NT2/D1 (cell line): ENCODE measurements at regions not wholly inside any gene's neighbourhood (a gene's known extent, or its start where the extent isn't known, plus 50 kb on each side); places are given as distances from the start of the nearest gene placed in this dataset.

Experiments
- DNase-seq: peaks from one replicate; pipeline ENCODE4 v3.0.0-alpha.2; 2011; ENCODE audit warnings: low read depth, low spot score
- H3K27me3 ChIP-seq: 2 replicates; pipeline ENCODE4 v1.6.0; 2011; ENCODE audit warnings: mild to moderate bottlenecking; ENCODE audit not compliant: insufficient read length, insufficient read depth
- H3K36me3 ChIP-seq: 2 replicates; pipeline ENCODE4 v1.6.1; 2011; ENCODE audit warnings: mild to moderate bottlenecking, low read length, mixed read lengths; ENCODE audit not compliant: insufficient read depth, insufficient read length
- H3K4me1 ChIP-seq: 2 replicates; pipeline ENCODE4 v1.5.1; 2011; ENCODE audit not compliant: insufficient read depth, insufficient read length
- H3K4me3 ChIP-seq: 2 replicates; pipeline ENCODE4 v1.5.1; 2011; ENCODE audit warnings: low read depth; ENCODE audit not compliant: insufficient read length
- H3K9ac ChIP-seq: 2 replicates; pipeline ENCODE4 v1.6.0; 2011; ENCODE audit warnings: low read depth; ENCODE audit not compliant: insufficient read length
- H3K9me3 ChIP-seq: 2 replicates; pipeline ENCODE4 v1.5.1; 2011; ENCODE audit warnings: mild to moderate bottlenecking, low read length; ENCODE audit not compliant: insufficient read depth
- SUZ12 ChIP-seq: IDR thresholded peaks from 2 replicates; pipeline ENCODE4 v1.6.1; 2011; ENCODE audit not compliant: insufficient read length, insufficient read depth; ENCODE audit errors: extremely low read depth
- YY1 ChIP-seq: IDR thresholded peaks from 2 replicates; pipeline ENCODE4 v1.6.1; 2011; ENCODE audit not compliant: insufficient read length, insufficient read depth
- ZNF274 ChIP-seq: IDR thresholded peaks from 2 replicates; pipeline ENCODE4 v1.6.1; 2011; ENCODE audit warnings: mild to moderate bottlenecking, low read depth, low read length

DNA sequence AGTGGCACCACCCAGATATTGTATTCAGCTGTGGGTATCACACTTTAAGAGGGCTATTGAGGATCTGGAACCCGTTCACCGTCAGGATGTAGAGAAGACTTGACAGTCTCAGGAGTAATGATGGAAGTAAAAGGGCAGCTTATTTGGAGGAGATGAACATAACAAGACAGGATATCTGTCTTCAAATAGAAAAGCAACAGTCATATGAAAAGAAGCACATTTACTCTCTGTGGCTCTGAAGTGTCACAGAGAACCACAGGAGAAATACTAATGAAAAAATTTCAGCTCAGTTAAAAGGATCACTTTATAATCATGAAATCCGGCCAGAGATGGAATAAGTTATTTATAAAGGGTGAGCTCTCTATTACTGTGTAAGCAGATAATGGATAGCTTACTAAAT, 200.8 kb downstream of the FAM76B start:
- no peak overlapping the region for H3K9ac ChIP-seq
- no peaks in the 10 kb centered on the region for H3K27me3 ChIP-seq
- no peaks in the 10 kb centered on the region for H3K36me3 ChIP-seq
- H3K4me1 ChIP-seq = peaks cover 4% of the 10 kb centered on the region
- no peak for DNase-seq
- H3K9me3 ChIP-seq = no peaks in the 10 kb centered on the region
- no peak for TF ChIP-seq ZNF274
- no peak overlapping the region for H3K4me3 ChIP-seq

- Histone ChIP-seq H3K9ac (no peak overlapping the region), H3K4me1 (no peaks in the 10 kb centered on the region), H3K9me3 (no peaks in the 10 kb centered on the region), H3K4me3 (no peak overlapping the region), H3K27me3 (no peaks in the 10 kb centered on the region), H3K36me3 (no peaks in the 10 kb centered on the region)
- TF ChIP-seq SUZ12 (no peak), YY1 (no peak), ZNF274 (no peak)
- no peak for DNase-seq
These were observed 202.9 kb downstream of the FAM76B start for GRCh38 chr11:95586661-95587060.

GRCh38 chr11:95586155-95586554, 203.4 kb downstream of the FAM76B start:
- no peak for DNase-seq
- no peak for TF ChIP-seq ZNF274
- TF ChIP-seq YY1 = no peak
- no peak for TF ChIP-seq SUZ12
- H3K36me3 ChIP-seq = no peaks in the 10 kb centered on the region
- H3K4me3 ChIP-seq = no peak overlapping the region
- H3K27me3 ChIP-seq = no peaks in the 10 kb centered on the region
- H3K9me3 ChIP-seq = no peaks in the 10 kb centered on the region
- no peak overlapping the region for H3K9ac ChIP-seq
- no peaks in the 10 kb centered on the region for H3K4me1 ChIP-seq

- Histone ChIP-seq H3K4me1 (no peaks in the 10 kb centered on the region), H3K27me3 (no peaks in the 10 kb centered on the region), H3K9me3 (no peaks in the 10 kb centered on the region), H3K9ac (no peak overlapping the region), H3K4me3 (no peak overlapping the region), H3K36me3 (no peaks in the 10 kb centered on the region)
- TF ChIP-seq ZNF274 (no peak), SUZ12 (no peak), YY1 (no peak)
- no peak for DNase-seq
These were observed 203.9 kb downstream of the FAM76B start for GRCh38 chr11:95585752-95586077.

GRCh38 chr11:95585069-95585751, 204.4 kb downstream of the FAM76B start:
- DNase-seq = no peak
- no peaks in the 10 kb centered on the region for H3K27me3 ChIP-seq
- TF ChIP-seq SUZ12 = no peak
- TF ChIP-seq YY1 = no peak
- TF ChIP-seq ZNF274 = no peak

DNA sequence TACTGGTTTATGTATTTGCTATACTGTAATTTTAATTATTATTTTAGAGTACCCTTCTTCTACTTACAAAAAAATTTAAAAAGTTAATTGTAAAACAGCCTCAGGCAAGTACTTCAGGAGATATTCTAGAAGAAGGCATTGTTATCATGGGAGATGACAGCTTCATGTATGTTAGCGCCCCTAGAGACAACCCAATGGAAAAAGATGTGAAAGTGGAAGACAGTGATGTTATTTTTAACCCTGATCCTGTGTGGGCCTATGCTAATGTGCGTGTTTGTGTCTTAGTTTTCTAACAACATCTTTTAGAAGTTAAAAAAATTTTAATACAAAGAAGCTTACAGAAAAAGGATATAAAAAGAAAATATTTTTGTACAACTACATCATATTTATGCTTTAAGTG, 205.0 kb downstream of the FAM76B start:
- no peak overlapping the region for H3K4me3 ChIP-seq
- H3K36me3 ChIP-seq = no peaks in the 10 kb centered on the region
- no peaks in the 10 kb centered on the region for H3K27me3 ChIP-seq
- TF ChIP-seq YY1 = no peak
- no peak for TF ChIP-seq ZNF274
- TF ChIP-seq SUZ12 = no peak
- H3K4me1 ChIP-seq = no peaks in the 10 kb centered on the region
- H3K9ac ChIP-seq = no peak overlapping the region
- no peaks in the 10 kb centered on the region for H3K9me3 ChIP-seq
- no peak for DNase-seq

More at GRCh38 chr11:95585069-95585751, 204.4 kb downstream of the FAM76B start:
- Histone ChIP-seq H3K36me3 (no peaks in the 10 kb centered on the region), H3K4me3 (no peak overlapping the region), H3K4me1 (no peaks in the 10 kb centered on the region), H3K9me3 (no peaks in the 10 kb centered on the region), H3K9ac (no peak overlapping the region)

DNA sequence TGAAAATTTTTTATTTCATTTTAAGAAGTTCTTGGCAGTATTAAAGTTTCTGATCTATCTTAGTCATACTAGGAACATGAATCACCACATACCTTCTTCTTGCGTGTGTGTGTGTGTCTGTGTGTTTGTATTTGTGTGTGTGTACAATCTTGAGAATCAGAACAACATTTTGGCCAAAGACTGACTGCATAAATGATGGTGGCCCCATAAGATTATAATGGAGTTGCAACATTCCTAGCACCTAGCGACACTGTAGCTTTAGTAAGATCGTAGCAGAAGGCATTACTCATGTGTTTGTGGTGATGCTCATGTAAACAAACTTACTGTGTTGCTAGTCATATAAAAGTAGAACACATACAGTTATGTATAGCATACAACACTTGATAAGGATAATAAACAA, 205.4 kb downstream of the FAM76B start:
- H3K27me3 ChIP-seq = no peaks in the 10 kb centered on the region
- H3K36me3 ChIP-seq = no peaks in the 10 kb centered on the region
- no peak overlapping the region for H3K4me3 ChIP-seq
- H3K9ac ChIP-seq = no peak overlapping the region
- TF ChIP-seq ZNF274 (no peak), YY1 (no peak), SUZ12 (no peak)
- no peak for DNase-seq
- H3K4me1 ChIP-seq = no peaks in the 10 kb centered on the region
- no peaks in the 10 kb centered on the region for H3K9me3 ChIP-seq
